Prostate gland (tissue), 2 donors: ENCODE measurements at regions not wholly inside any gene's neighbourhood (a gene's known extent, or its start where the extent isn't known, plus 50 kb on each side); places are given as distances from the start of the nearest gene placed in this dataset.

Experiments
- POLR2A ChIP-seq: fragments of 450-650 bp; IDR thresholded peaks from one replicate; pipeline ENCODE4 v1.6.1; 2016; ENCODE audit warnings: antibody characterized with exemption, mild to moderate bottlenecking
- TF ChIP-seq, protein P1 (sequence below), 4 experiments: fragments of 200-600 bp in 2 of 4; fragments of 450-650 bp in 2 of 4; sonication (generic) in 2 of 4; IDR thresholded peaks; 1 replicate in 3 of 4; 2 replicates in 1 of 4; pipeline ENCODE4 v1.5.1; 2016 to 2019; ENCODE audit warnings: antibody characterized with exemption in 4 of 4, mild to moderate bottlenecking in 2 of 4, moderate library complexity in 2 of 4

DNA sequence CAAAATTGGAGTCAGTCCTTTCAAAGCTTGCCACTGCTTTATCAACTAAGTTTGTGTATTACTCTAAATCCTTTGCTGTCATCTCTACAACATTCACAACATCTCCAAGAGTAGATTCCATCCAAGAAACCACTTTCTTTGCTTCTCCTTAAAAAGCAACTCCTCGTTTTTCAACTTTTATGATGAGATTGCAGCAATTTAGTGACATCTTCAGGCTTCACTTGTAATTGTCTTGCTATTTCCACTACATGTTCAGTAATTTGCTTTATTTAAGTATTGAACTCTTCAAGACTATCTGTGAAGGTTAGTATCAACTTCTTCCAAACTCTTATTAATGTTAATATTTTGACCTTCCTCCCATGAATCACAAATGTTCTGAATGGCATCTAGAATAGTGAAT is 747.9 kb downstream of the TMTC2 start:
- TF ChIP-seq, protein P1, sequence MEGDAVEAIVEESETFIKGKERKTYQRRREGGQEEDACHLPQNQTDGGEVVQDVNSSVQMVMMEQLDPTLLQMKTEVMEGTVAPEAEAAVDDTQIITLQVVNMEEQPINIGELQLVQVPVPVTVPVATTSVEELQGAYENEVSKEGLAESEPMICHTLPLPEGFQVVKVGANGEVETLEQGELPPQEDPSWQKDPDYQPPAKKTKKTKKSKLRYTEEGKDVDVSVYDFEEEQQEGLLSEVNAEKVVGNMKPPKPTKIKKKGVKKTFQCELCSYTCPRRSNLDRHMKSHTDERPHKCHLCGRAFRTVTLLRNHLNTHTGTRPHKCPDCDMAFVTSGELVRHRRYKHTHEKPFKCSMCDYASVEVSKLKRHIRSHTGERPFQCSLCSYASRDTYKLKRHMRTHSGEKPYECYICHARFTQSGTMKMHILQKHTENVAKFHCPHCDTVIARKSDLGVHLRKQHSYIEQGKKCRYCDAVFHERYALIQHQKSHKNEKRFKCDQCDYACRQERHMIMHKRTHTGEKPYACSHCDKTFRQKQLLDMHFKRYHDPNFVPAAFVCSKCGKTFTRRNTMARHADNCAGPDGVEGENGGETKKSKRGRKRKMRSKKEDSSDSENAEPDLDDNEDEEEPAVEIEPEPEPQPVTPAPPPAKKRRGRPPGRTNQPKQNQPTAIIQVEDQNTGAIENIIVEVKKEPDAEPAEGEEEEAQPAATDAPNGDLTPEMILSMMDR (IDR thresholded peaks at IDR 0.05): no peak
- TF ChIP-seq POLR2A: no peak
